Stimulated activated CD4-positive, alpha-beta T cell treated with anti-CD3 and anti-CD28 coated beads, Interleukin-15, amount 100 ng/mL, for 24 hours (primary cell): ENCODE measurements at regions not wholly inside any gene's neighbourhood (a gene's known extent, or its start where the extent isn't known, plus 50 kb on each side); places are given as distances from the start of the nearest gene placed in this dataset.
A peak's percentile ranks its signal among the peaks of the same experiment; 100 is the strongest.
"Not testable (repeated sequence)": the region's sequence is repeated elsewhere in the genome, so short reads cannot be mapped to it uniquely, and the experiment has no call there.

ENCODE experiments used
- DNase-seq: peaks from one replicate; pipeline ENCODE4 v3.0.0-alpha.2; 2020

DNA sequence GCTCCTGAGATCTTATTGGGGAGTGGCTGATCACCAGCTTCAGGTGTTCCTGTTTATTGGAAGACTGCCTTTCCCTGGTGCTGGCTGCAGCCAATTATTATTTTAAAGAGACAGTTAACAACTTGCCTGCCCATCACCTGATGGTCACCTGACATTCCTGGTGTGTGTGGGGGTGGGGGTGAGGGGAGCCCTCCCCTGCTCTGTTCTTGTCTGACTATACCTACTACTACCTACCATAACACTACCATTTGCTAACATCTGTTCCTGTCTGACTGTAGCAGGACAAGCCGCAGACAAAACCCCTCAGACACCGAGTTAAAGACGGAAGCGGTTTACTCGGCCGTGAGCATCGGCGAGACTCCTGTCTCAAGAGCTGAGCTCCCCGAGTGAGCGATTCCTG lies 54.9 kb upstream of the NBPF3 start:
- no peak for DNase-seq

DNA sequence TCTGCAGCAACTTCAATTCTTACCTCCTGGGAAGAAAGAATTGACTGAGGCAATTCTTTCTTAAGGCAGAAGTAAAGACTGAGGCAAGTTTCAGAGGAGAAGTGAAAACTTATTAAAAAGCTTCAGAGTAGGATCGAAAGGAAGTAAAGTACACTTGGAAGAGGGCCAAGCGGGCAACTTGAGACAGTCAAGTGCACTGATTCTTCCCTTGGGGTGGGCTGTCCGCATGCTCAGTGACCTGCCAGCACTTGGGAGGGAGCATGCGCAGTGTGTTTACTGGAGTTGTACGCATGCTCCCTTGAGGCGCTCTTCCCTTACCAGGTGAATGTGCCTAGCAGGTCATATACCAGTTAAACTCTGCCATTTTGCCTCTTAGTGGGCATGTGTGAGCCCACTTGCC lies 55.3 kb upstream of the NBPF3 start:
- no peak for DNase-seq

DNA sequence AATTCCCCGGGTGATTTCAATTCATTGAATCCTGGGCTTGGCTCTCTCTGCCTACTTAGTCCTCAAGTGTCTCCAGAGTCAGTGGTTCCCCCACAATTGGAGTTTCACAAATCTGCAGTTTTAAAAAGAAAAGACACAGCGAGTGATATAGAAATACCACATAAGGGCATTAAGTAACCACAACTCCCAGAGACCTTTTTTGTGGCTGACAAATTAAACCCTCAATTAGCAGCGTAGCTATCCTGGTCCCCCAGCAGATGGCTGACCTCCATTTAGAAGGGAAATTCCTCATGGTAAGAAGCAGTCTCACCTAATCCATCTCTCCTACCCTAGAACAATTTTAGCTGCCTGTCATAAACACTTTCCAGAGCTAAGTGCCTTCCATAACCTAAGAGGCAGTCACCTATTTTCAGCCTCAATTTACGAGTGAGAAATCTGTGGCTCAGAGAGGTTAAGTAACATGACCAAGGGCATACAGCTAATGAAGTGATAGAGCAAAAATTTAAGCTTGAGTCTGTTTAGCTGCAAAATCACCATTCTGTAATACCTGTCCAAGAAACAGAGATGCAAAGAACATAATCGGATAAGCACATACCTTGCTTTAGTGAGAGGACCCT lies 56.0 kb upstream of the NBPF3 start:
- DNase-seq: no peak

DNA sequence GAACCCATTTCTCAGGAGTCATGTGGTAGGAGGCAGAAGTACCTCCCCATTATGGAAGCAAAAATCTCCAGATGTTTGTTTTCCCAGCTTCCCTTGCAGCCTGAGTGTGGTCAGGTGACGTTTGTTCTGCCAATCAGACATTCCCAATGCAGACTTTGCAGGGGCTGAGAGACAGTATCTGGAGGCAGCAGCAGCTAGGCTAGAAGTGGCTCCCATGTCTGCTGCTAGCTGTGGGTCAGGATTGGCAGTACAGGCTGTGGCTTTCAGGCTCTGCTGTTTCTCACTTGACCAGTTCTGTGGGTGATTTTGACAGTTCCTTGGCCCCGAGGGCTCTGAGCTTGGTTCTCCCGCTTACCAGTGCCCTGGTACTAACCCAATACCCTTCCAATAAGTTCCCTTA lies 58.6 kb upstream of the NBPF3 start:
- no peak for DNase-seq

DNA sequence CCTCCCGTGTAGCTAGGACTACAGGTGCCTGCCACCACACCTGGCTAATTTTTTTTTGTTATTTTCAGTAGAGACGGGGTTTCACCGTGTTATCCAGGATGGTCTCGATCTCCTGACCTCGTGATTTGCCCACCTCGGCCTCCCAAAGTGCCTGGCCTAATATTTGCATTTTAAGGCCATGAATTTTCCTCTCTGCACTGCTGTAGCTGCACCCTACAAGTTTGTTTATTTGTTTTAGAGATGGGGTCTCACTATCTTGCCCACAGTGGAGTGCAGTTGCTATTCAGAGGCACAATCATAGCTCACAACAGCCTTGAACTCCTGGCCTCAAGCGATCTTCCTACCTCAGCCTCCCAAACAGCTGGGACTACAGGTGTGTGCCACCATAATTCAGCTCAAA lies 59.8 kb upstream of the NBPF3 start:
- not testable (repeated sequence) for DNase-seq

DNA sequence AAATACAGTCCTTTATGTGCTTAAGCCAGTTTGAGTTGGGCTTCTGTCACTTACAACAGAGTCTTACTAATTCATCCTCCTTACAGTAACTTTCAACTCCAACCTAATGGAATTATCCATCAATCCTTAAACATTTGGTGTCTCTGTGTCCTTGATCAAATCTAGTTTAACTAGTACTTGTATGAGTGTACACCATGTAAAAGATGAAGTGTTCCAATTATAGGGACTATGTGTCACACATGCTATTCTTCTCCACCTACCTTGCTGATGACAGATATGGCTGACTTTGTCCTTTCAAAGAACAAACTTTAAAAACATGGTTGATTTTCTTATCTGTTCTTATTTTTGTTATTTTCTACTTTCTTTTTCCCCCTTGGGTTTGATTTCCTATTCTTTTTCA lies 60.4 kb upstream of the NBPF3 start:
- no peak for DNase-seq

DNA sequence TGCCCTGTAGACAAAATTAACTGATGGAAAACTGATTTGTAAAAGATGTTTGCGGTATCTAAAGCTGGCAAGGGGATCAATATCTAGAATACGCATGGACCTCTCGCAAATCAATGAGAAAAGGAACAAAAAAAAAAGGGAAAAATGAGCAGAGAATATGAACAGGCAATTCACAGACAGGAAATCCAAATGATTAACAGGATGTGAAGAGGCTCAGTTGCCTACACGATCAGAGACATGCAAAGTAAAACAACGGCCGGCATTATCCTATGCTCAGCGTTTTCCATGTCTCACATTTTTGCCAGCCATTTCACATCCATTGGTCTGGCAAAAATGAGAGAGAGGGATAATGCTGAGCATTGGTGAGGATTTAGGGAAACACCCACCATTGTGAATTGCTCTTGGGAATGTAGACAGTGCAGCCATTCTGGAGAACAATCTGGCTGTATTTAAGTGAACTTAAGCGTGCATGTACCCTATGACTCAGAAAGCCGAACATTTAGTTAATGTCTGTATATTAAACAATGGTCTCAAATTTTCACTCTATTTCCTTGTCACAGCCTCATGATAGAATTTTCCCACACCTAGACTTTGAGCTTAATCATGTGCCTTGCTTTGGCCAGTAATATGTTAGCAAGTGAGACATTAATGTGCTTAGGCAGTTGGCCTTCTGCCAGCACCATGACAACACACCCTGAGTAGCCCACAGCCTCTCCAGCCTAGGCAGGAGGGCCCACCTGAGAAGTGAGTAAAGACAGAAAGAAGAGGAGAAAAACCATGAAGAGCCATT lies 61.0 kb upstream of the NBPF3 start:
- DNase-seq: no peak

DNA sequence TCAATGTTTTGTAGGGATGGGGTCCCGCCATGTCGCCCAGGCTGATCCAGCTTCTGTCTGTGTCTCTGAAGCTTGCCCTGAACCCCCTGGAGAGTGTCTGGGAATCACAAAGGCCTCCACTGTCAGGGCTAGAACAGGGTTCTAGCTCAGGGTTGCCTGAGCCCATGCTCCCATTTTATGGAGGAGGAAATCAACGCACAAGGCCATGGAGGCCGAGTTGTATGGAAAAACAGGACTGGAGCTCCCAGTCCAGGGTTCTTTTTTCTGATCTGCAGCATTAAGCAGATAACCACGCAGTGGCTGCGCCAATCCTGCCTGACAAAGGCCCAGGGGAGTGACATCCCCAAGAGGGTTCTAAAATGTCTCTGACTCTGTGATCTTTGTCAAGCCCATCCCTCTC lies 67.6 kb upstream of the NBPF3 start:
- DNase-seq: no peak

DNA sequence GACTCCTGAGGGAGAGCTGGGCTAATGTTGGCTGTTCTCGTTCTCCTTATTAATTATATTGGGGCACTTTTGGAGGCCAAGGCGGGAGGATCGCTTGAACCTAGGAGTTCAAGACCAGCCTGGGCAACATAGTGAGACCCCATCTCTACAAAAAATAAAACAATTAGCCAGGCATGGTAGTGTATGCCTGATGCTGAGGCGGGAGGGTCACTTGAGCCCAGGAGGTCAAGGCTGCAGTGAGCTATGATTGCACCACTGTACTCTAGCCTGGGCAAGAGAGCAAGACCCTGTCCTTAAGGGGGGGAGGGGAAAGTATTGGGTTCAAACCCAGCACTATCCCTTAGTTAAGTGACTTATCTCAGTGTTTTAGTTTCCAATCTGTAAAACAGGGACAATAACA lies 70.0 kb upstream of the NBPF3 start:
- DNase-seq: no peak

DNA sequence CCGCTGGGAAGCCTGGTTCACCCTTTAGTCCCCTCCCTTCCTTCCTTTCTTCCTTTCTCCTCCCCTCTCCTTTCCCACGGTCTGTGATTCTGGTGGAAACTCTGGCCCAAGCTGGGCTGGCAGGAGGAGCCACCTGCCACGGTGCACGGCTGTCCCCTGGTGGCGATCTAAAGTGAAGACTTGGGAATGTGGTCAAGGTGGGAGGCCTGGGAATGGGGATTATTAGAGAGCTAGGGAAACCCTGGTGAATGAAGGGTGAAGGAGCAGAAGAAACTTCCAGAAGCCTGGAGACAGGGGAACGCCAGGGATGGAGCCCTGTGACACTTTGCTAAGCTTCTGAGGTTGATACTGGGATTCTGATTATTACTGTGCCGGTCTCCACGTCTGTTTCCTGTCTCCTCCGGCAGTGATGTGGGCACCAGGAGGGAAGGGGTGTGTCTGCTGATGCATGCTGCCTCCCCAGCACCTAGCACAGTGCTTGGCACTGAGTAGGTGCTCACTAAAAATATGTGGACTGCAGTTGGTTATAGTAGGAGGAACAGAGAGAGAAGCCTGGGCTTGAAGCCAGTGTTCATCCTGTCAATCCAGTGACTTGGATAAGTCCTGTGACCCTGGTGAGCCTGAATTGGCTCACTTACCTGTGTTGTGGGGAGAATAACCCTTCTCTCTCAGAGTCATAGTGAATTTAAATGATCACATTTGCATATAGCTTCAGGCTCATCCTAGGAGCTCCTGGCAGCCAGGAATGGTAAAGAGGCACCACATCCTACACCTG lies 71.2 kb upstream of the NBPF3 start:
- DNase-seq: peak; percentile 69

DNA sequence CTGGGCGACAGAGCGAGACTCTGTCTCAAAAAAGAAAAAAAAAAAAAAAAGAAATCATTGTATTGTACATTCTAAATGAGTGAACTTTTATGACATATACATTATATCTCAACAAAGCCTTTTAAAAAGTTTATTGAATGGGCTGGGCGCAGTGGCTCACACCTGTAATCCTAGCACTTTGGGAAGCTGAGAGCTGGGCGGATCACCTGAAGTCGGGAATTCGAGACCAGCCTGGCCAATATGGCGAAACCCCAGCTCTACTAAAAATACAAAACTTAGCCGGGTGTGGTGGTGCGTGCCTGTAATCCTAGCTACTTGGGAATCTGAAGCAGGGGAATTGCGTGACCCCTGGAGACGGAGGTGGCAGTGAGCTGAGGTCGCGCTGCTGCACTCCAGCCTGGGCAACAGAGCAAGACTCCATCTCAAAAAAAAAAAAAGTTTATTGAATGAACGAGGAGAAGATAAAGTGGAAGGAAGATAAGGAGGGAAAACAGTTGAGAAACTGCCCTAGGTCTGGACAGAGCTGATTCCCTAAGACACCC lies 71.9 kb upstream of the NBPF3 start:
- DNase-seq: not testable (repeated sequence)

DNA sequence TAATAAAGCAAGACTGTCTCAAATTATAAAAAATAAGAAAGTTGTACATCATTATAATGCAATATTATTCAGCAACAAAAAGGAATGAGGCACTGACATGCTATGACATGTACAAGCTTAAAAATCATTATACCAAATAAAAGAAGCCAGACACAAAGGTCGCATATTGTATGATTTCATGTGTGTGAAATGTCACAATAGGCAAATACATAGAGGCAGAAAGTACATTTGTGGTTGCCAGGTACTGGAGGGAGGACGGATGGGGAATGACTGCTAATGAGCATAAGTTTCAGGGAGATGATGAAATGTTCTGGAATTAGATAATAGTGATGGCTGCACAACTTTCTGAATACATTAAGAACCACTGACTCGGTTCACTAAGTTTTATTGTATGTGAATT lies 73.6 kb upstream of the NBPF3 start:
- DNase-seq: no peak

DNA sequence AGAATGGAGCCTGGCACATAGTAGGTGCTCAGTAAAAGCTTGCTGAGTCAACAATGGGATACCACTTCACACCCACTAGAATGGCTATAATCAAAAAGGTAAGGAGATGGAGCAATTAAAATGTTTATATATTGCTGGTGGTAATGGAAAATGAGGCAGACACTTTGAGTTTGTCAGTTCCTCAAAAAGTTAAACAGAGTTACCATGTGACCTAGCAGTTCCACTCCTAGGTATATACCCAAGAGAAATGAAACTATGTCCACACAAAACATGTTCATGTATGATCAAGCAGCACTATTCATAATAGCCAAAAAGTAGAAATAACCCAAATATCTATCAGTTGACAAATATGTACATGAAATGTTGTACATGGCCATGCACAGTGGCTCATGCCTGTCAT lies 74.8 kb upstream of the ECE1 start:
- no peak for DNase-seq

DNA sequence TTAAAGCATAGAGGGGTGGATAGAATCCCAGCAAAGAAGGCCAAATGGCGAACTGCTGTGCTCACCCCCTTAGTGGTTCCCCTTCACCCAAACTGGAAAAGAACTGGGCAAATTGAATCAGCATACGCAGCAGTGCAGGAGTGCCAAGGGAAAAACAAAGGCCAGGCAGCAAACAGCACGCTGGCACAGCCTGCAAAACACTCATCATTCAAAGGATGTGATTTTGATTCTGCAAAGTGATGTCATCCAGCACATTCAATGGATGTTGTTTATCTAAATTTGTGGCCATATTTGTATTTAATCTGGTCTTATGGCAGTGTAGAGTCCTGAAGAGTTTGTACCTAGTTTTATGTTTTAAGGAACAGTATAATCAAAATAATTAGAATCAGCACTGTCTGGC lies 71.8 kb upstream of the ECE1 start:
- DNase-seq: no peak

DNA sequence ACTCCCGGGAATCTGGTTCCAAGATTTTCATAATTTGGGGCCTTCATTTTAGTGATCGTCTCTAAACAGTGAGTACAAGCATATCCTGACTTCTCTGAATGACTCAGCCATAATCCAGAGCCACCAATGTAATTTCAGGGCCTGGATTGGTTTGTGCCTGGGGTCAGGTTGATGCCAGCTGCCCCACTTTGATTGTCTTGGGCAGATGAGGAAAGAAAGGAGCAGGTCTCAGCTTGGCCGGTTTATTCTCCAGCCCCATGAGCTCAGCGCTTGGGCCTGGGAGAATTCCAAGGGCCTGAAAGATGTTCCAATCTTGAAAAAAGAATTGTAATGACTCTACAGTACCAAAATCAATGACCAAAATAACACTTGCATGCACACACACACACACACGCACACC lies 71.2 kb upstream of the ECE1 start:
- no peak for DNase-seq

DNA sequence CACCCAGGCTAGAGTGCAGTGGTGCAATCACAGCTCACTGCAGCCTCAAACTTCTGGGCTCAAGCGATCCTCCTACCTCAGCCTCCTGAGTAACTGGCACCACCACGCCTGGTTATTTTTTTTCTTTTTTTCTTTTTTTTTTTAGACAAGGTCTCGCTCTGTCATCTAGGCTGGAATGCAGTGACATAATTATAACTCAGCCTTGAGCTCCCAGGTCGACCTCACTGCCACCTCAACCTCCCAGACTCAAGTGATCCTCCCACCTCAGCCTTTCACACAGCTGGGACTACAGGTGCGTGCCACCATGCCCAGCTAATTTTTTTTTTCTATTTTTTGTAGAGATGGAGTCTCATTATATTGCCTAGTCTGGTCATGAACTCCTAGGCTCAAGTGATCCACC lies 66.9 kb upstream of the ECE1 start:
- no peak for DNase-seq

DNA sequence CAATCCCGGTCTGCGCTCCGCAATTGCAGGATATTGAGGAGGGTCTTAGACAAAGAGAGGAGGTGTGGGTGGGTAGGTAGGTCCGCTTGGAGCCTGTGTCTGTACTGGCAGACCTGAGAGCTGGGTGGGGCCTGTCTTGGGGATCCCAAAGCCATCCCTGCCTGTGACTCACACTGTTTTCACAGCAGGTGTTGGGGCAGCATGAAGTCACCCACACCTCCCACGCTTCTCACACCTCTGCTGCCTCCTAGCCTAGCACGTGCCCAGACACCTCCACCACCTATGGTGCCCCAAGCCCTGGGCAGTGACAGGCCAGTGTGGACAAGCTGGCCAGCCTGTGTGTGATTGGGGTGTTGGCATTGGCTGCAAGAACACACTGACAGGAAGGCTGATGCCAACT lies 65.7 kb upstream of the ECE1 start:
- DNase-seq: peak; percentile 33

DNA sequence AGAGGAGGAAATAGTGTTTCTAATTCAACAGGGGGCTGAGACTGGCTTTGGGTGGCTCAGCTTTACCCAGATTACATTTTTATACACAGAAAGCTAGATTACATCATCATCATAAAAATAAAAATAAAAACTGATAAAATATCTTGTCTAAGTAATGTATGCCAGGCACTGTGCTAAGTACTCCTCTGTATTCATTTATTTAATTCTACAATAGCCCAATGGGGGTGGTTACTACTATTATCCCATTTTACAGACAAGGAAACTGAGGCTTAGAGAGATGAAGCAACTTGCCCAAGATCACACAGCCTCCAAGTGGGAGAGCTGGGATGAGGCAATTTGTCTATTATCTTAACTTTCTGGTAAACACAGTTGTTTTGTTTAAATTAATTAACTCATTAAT lies 62.3 kb upstream of the ECE1 start:
- no peak for DNase-seq

DNA sequence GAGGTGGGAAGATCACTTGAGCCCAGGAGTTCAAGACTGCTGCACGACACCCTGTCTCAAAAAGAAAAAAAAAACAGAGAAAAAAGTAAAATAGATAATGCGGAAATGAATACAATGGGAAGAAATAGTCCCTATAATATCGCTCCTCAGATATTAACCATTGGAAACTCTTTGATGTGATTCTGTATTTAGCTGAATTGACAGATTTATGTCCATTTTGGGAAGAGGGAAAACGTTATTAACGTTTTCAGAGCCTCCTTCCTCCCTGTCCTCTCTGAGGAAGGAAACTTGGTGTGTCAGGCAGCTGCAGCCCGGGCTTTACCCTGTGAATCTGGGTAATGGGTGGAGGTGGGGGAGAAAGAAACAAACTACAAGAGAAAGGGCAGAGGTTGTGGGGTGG lies 61.6 kb upstream of the ECE1 start:
- no peak for DNase-seq

DNA sequence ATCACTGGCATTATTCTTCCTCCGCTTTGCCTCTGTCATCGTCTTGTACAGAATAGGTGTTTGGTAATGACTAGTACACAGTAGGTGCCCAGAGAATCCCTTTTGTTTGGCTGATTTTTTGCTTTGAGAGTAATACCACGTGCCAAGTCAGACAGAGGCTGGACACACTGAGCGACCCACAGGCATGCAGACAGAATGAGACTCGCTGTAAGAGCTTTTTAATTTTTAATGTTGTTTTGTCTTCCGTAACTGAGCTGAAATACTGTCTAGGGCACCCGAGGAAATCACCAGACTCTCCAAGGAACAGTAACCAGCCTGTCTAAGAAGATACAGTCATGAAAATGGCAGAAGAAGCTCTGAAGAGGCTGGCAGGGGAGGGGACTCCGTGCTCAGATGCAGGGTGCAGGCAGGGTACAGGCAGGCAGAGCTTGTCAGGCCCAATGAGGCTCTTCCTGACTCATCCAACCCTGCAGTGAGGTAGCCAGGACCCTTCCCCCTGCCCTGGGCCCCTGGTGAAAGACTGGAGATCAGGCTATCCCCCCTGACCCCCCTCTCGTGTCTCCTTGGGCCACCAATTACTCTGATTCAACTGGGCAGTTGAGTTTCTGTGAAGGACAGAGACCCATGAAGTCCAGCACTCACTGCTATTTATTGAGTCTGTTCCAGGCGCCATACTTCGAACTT lies 60.1 kb upstream of the ECE1 start:
- DNase-seq: no peak

DNA sequence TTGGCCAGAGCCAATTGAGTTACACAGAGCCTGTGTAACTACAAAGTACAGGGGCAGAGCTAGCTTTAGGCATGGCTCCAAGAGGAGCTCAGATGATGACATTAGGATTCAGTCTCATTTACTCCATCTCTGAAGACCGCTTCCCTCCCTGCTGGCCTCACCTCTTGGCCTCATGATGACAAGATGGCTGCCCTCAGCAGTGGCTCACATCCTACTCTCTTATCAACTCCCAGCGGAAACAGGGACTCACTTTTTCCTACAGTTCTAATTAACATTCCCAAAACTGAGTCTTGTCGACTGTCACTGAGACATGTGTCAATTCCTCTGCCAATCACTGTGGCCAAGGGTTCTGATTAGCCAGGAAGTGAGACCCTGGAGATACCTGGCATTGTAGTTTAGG lies 59.4 kb upstream of the ECE1 start:
- no peak for DNase-seq

DNA sequence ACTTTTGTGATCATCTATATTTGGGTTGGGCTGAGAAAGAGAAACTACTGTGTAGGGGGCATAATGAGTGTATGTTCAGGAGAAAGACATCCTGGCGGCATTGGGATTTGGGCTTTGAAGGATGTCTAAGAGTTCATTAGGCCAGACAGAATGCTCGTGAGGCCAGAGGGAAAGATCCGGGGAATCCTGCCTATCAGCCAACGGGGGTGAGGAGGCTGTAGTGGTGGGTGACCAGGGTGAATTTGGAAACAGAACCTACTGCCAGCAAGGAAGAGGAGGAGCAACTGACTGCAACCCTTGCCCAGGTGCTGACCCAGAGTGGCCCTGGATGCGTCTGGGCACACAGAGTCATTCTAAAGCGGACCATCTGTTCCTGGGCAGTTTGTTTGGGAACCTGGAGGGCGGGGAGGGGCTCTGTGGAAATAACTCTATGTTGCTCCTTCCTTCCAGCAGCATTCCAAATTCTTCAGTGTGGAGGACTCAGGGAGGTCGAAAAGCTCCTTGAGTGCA lies 56.9 kb upstream of the ECE1 start:
- no peak for DNase-seq
